GM19455 (cell line): ENCODE measurements at regions not wholly inside any gene's neighbourhood (a gene's known extent, or its start where the extent isn't known, plus 50 kb on each side); places are given as distances from the start of the nearest gene placed in this dataset.
"Not testable (repeated sequence)": the region's sequence is repeated elsewhere in the genome, so short reads cannot be mapped to it uniquely, and the experiment has no call there.

ENCODE experiments used
- ATAC-seq: cut with Tn5 transposase; IDR thresholded peaks from one replicate; pipeline ENCODE4 v1.9.1; 2021; ENCODE audit not compliant: unreplicated experiment

GRCh38 chr1:189530162-189530561, 947.5 kb downstream of the BRINP3 start:
- no peak for ATAC-seq

GRCh38 chr1:189538271-189538670, 939.4 kb downstream of the BRINP3 start:
- ATAC-seq: no peak

GRCh38 chr1:189550498-189550897, 927.2 kb downstream of the BRINP3 start:
- ATAC-seq: no peak

- no peak for ATAC-seq
Measured at GRCh38 chr1:189563784-189564183, 913.9 kb downstream of the BRINP3 start.

- ATAC-seq: no peak
Measured at GRCh38 chr1:189567890-189568289, 909.8 kb downstream of the BRINP3 start.

GRCh38 chr1:189596197-189596596, 881.5 kb downstream of the BRINP3 start:
- no peak for ATAC-seq

- ATAC-seq: no peak
Measured at GRCh38 chr1:189597083-189597482, 880.6 kb downstream of the BRINP3 start.

- ATAC-seq: no peak
Measured at GRCh38 chr1:189605226-189605625, 872.4 kb downstream of the BRINP3 start.

GRCh38 chr1:189606047-189606446, 871.6 kb downstream of the BRINP3 start:
- no peak for ATAC-seq

- ATAC-seq: no peak
Measured at GRCh38 chr1:189606795-189607476, 870.7 kb downstream of the BRINP3 start.

GRCh38 chr1:189607477-189608096, 870.1 kb downstream of the BRINP3 start:
- no peak for ATAC-seq

- ATAC-seq: no peak
Measured at GRCh38 chr1:189609167-189609566, 868.5 kb downstream of the BRINP3 start.

GRCh38 chr1:189616893-189617292, 860.8 kb downstream of the BRINP3 start:
- ATAC-seq: no peak

- no peak for ATAC-seq
Measured at GRCh38 chr1:189619682-189620332, 857.9 kb downstream of the BRINP3 start.

GRCh38 chr1:189620471-189620870, 857.2 kb downstream of the BRINP3 start:
- ATAC-seq: no peak

- no peak for ATAC-seq
Measured at GRCh38 chr1:189623336-189623735, 854.3 kb downstream of the BRINP3 start.

GRCh38 chr1:189627427-189627826, 850.2 kb downstream of the BRINP3 start:
- ATAC-seq: no peak

- no peak for ATAC-seq
Measured at GRCh38 chr1:189628857-189629256, 848.8 kb downstream of the BRINP3 start.

- ATAC-seq: no peak
Measured at GRCh38 chr1:189633658-189634057, 844.0 kb downstream of the BRINP3 start.

- ATAC-seq: no peak
Measured at GRCh38 chr1:189637041-189637440, 840.6 kb downstream of the BRINP3 start.

GRCh38 chr1:189644156-189644555, 833.5 kb downstream of the BRINP3 start:
- ATAC-seq: not testable (repeated sequence)

GRCh38 chr1:189644970-189645369, 832.7 kb downstream of the BRINP3 start:
- ATAC-seq: no peak
